Endothelial cell of umbilical vein (primary cell): ENCODE measurements at regions not wholly inside any gene's neighbourhood (a gene's known extent, or its start where the extent isn't known, plus 50 kb on each side); places are given as distances from the start of the nearest gene placed in this dataset.
"Not testable (repeated sequence)": the region's sequence is repeated elsewhere in the genome, so short reads cannot be mapped to it uniquely, and the experiment has no call there.

Experiments used
- EZH2 ChIP-seq: IDR thresholded peaks from 2 replicates; pipeline ENCODE4 v1.6.1; 2012; ENCODE audit warnings: borderline replicate concordance, low read depth, mild to moderate bottlenecking, moderate library complexity, low read length, inconsistent platforms; ENCODE audit not compliant: severe bottlenecking
- POLR2A ChIP-seq: IDR thresholded peaks from 2 replicates; pipeline ENCODE4 v1.6.1; 2012; ENCODE audit warnings: low read depth, mild to moderate bottlenecking, control low read depth, low read length
- TF ChIP-seq, protein P1 (sequence below), 2 donors: IDR thresholded peaks; 1 replicate in 1 of 2; 2 replicates in 1 of 2; pipeline ENCODE4 v1.5.1; 2011; ENCODE audit warnings: low read length in 2 of 2, mild to moderate bottlenecking in 2 of 2, moderate library complexity in 2 of 2, control low read depth in 1 of 2, inconsistent platforms in 1 of 2, low read depth in 1 of 2; ENCODE audit not compliant: insufficient read depth in 1 of 2; ENCODE audit errors: extremely low read depth in 1 of 2

DNA sequence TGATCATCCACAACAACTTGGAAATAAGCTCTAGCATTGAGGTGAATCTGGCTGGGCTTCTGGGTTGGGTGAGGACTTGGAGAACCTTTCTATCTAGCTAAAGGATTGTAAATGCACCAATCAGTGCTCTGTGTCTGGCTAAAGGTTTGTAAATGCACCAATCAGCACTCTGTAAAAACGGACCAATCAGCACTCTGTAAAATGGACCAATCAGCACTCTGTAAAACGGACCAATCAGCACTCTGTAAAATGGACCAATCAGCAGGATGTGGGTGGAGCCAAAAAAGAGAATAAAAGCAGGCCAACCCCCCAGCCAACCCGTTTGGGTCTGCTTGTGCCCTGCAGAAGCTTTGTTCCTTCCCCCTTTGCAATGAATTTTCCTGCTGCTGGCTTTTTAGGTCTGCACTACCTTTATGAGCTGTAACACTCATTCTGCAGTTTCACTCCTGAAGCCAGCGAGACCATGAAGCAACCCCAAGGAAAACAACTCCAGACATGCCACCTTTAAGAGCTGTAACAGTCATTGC, 135.2 kb upstream of the PDE1C start:
- TF ChIP-seq, protein P1, sequence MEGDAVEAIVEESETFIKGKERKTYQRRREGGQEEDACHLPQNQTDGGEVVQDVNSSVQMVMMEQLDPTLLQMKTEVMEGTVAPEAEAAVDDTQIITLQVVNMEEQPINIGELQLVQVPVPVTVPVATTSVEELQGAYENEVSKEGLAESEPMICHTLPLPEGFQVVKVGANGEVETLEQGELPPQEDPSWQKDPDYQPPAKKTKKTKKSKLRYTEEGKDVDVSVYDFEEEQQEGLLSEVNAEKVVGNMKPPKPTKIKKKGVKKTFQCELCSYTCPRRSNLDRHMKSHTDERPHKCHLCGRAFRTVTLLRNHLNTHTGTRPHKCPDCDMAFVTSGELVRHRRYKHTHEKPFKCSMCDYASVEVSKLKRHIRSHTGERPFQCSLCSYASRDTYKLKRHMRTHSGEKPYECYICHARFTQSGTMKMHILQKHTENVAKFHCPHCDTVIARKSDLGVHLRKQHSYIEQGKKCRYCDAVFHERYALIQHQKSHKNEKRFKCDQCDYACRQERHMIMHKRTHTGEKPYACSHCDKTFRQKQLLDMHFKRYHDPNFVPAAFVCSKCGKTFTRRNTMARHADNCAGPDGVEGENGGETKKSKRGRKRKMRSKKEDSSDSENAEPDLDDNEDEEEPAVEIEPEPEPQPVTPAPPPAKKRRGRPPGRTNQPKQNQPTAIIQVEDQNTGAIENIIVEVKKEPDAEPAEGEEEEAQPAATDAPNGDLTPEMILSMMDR (IDR thresholded peaks at IDR 0.05; ENCODE audit: extremely low read depth in 1 of 2, insufficient read depth in 1 of 2, low read depth in 1 of 2, low read length in 2 of 2): not testable (repeated sequence)
- not testable (repeated sequence) for TF ChIP-seq POLR2A, EZH2
